ENCODE measurements at regions not wholly inside any gene's neighbourhood (a gene's known extent, or its start where the extent isn't known, plus 50 kb on each side); places are given as distances from the start of the nearest gene placed in this dataset.

DNA sequence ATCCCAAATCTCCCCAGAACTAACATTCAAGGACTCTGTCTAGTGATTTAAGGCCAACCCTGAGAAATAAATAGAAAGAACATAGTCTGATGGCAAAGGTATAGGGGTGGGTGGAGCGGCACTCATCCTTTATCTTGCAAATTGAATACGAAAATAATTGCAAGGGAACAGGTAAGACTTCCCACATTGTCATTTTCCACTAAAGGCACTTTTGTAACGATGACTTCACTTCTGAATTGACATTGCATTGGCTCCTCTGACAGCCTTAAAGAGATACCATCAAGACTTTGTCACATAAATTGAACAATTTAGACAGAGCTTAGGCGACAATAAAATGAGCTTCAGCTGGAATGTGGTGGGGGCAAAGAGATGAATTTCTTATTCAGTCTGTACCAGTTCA is 75.3 kb upstream of the PLCL2 start:
- DNase-seq (ENCODE audit: low spot score), result no peak

GRCh38 chr3:16809993-16810392 is 74.8 kb upstream of the PLCL2 start:
- DNase-seq (ENCODE audit: low spot score), result no peak

GRCh38 chr3:16810593-16811367 is 74.0 kb upstream of the PLCL2 start:
- no peak for DNase-seq (ENCODE audit: low spot score)

DNA sequence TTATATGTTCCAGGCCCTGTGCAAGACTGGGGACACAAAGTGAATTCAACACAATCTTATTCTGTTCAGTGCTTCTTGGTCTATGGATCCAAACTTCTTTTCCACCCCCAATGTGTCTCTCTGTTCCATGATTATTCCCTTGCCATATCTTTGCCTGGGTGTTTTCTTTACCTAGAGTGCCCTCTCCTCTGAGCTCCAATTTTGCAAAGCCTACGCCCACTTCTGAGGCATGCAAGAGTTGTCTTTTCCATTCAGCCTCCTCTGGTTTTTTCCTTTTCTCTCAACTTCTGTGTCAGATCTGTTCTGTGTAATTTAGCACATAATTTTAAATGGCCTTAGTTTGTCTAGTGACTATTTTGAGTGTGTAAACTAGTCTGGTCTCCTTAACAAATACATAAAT is 72.8 kb upstream of the PLCL2 start:
- DNase-seq (ENCODE audit: low spot score), result no peak

GRCh38 chr3:16813336-16813735 is 71.4 kb upstream of the PLCL2 start:
- DNase-seq (ENCODE audit: low spot score), result no peak

GRCh38 chr3:16816048-16816780 is 68.5 kb upstream of the PLCL2 start:
- DNase-seq (ENCODE audit: low spot score), result no peak

- DNase-seq (ENCODE audit: low spot score), result no peak
Measured at GRCh38 chr3:16817197-16817596, 67.6 kb upstream of the PLCL2 start.

GRCh38 chr3:16818194-16818593 is 66.6 kb upstream of the PLCL2 start:
- DNase-seq (ENCODE audit: low spot score), result no peak

DNA sequence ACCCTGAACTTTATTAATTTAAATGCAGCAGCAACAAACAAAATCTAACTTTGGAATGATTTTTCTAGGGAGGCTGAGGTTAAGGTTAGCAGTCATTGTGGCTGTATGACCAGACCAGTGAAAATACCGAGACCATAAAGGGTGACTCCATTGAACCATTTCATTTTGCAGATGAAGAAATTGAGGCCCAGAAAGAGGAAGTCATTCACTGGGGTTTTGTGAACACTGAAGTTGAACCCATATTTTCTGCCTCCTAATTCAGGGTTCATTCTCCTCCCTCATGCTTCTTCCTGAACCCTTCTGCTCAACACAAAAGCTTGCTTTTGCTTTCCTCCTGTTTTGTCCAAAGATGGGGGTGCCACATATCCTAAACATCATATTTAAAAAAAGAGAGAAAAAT is 65.8 kb upstream of the PLCL2 start:
- DNase-seq (ENCODE audit: low spot score), result no peak

DNA sequence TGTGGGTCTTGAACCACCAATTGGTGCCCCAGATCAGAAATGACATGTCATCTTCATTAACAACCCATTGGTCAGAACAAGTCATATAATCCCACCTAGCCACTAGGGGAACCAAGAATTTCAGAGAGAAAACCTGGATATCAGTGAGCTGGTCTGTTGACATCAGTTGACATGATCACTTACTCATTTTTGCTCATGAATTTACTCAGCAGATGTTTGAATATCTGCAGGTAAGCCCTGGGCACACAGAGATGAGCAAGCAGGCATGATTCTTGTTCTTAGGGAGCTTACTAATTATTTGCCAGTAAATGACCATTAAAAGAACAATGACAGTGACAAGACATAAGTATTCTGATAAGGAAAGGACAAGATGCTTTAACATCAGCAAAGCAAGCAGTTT is 64.3 kb upstream of the PLCL2 start:
- no peak for DNase-seq (ENCODE audit: low spot score)

DNA sequence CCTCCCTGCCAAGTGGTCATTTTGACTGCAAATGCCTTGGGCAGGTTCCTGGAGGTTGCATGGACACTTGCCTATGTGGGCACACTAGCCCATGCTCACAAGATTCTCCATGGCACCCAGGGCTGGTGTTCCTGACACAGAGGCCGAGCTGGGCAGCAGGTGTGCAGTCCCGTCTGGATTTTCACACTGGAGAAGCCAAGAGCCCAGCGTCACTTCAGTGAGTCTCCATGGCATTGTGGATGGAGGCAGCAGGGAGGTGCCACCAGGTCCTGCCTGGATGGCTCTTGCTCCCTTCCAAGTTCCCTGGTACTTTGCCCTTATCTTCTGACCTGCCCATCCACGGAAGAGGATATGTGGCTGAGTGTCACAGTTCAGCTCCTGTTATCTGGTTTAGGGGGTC is 63.7 kb upstream of the PLCL2 start:
- DNase-seq (ENCODE audit: low spot score), result no peak

DNA sequence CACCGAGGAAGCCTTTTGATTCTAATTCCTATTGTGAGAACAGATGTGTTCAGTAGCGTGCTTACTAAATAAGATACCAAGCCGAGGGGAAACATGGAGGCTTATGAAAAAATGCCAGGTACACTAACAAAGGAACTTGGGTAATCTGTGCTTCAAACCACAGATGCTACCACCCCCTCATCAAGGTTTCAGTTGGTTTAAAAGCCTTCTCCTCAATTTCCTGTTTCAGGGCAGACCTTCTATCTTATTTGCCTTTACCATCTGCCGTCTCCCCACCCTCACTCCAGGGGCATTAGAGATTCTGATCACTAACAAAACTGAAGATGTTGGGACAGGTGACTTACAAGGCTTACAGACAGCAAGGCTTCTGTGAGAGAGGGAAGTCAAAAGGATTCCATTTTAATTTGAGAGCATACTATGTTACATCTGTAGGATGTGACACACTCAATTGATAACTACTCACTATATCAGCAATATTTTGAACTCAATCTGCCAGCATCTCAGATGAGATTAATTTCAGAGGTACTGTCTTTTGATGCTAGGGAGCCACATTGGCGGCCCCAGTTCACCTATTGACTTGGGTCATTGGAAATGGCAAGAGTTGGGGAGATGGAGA is 60.6 kb upstream of the PLCL2 start:
- no peak for DNase-seq (ENCODE audit: low spot score)

DNA sequence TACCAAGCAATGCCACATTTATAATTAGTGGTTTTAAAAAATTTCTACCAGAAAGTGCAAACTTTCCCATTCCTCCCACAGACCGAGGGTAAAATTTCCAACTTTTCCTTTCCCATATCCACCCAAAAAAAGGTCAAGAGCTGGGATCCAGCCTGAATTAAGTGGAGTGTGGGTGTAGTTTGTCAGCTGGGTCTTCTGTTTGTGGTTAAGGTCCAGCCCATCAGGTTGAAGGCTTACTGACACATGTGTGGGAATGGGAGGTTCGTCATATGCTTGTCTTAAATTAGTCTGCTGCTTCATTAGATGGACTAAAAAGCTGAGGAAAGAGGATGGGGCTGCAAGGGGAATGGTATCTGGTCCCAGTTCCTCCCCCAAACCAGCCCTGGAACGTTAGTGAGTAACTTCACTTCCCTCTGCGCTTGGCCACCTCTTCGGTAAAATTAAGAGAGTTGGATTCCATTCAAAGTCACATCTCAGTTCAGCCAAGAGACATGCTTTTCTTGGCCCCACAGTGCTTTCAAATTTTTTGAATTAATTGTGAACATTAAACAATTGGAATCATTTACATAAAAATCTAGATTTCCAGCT is 59.0 kb upstream of the PLCL2 start:
- DNase-seq (ENCODE audit: low spot score), result no peak

DNA sequence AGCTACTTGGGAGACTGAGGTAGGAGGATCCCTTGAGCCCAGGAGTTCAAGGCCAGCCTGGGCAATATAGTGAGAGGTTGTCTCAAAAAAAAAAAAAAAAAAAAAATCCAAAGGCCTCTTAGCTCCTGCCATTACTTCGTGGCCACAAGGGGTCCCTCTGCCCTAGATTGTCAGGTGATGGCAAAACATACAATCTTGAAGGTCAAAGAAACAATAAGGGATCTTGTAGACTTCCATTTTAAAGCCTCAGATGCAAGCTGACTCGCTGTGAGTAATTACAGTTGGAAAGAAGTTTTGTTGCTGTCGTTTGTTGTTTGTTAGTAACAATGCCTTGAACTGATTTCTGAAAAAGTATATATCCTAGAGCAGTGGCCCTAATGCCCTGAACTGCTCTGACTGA is 55.9 kb upstream of the PLCL2 start:
- DNase-seq (ENCODE audit: low spot score), result no peak

- DNase-seq (ENCODE audit: low spot score), result no peak
Measured at GRCh38 chr3:16831846-16832245, 52.9 kb upstream of the PLCL2 start.

DNA sequence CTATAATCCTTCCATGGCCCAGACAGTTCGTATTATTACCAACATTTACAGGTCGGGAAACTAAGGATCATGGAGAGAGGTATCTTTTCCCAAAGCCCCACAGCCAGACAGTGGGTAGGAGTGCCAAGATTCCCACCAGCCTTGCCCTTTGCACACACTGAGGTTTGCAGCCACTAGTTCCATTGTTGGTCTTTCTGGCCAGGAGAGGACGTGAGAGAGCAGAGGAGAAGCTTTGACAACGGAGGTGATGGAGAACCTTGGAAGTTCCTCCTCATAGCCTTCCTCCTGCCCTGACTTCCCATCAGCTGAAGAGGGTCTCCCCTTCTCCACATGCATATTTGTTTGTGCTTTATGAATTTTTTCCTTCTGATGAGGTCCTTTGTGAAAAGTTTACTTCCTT is 50.5 kb upstream of the PLCL2 start:
- no peak for DNase-seq (ENCODE audit: low spot score)

DNA sequence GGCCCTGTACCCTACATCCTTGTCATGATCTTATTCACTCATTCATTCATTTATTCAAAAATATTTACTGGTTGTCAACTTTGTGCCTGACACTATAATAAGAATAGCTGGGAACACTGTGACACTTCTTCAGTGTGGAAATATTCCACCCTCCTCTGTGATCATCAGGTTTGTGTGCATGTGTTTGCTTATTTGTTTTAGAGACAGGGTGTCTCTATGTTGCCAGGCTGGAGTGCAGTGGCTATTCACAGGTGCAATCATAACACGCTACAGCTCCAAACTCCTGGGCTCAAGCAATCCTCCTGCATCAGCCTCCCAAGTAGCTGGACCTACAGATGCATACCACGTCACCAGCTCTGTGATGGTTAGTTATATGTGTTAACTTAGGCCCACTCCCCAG is 50.0 kb upstream of the PLCL2 start:
- no peak for DNase-seq (ENCODE audit: low spot score)

Data from ecto neural progenitor cell (in vitro differentiated cells).